RPMI8226 (cell line): ENCODE measurements at regions not wholly inside any gene's neighbourhood (a gene's known extent, or its start where the extent isn't known, plus 50 kb on each side); places are given as distances from the start of the nearest gene placed in this dataset.

Source experiments
- DNase-seq: peaks from one replicate; pipeline ENCODE4 v3.0.0-alpha.2; 2015

- peak; percentile 25 for DNase-seq
Observed at GRCh38 chr2:42928692-42929545, 136.5 kb upstream of the HAAO start.

GRCh38 chr2:42928161-42928691 lies 135.8 kb upstream of the HAAO start:
- no peak for DNase-seq

GRCh38 chr2:42927334-42928160 lies 135.2 kb upstream of the HAAO start:
- DNase-seq: no peak

- DNase-seq: no peak
Observed at GRCh38 chr2:42926434-42927333, 134.3 kb upstream of the HAAO start.

- no peak for DNase-seq
Observed at GRCh38 chr2:42925742-42926433, 133.5 kb upstream of the HAAO start.

- no peak for DNase-seq
Observed at GRCh38 chr2:42924418-42924886, 132.1 kb upstream of the HAAO start.

GRCh38 chr2:42923580-42924417 lies 131.4 kb upstream of the HAAO start:
- DNase-seq: no peak

GRCh38 chr2:42922790-42923579 lies 130.6 kb upstream of the HAAO start:
- no peak for DNase-seq

- no peak for DNase-seq
Observed at GRCh38 chr2:42922293-42922692, 129.9 kb upstream of the HAAO start.

GRCh38 chr2:42921721-42922120 lies 129.3 kb upstream of the HAAO start:
- DNase-seq: no peak

GRCh38 chr2:42921147-42921520 lies 128.8 kb upstream of the HAAO start:
- DNase-seq: no peak

GRCh38 chr2:42920446-42921146 lies 128.2 kb upstream of the HAAO start:
- no peak for DNase-seq

- no peak for DNase-seq
Observed at GRCh38 chr2:42918671-42919318, 126.4 kb upstream of the HAAO start.

GRCh38 chr2:42918041-42918440 lies 125.7 kb upstream of the HAAO start:
- no peak for DNase-seq

GRCh38 chr2:42917425-42917927 lies 125.1 kb upstream of the HAAO start:
- no peak for DNase-seq

GRCh38 chr2:42916324-42916723 lies 123.9 kb upstream of the HAAO start:
- no peak for DNase-seq

GRCh38 chr2:42914860-42915259 lies 122.5 kb upstream of the HAAO start:
- no peak for DNase-seq

- DNase-seq: no peak
Observed at GRCh38 chr2:42914314-42914713, 121.9 kb upstream of the HAAO start.
